OCI-LY3 (cell line): ENCODE measurements at regions not wholly inside any gene's neighbourhood (a gene's known extent, or its start where the extent isn't known, plus 50 kb on each side); places are given as distances from the start of the nearest gene placed in this dataset.

Experiments
- CTCF ChIP-seq: fragments of 200-600, 300-600 bp; sonication (generic); IDR thresholded peaks from 2 replicates; pipeline ENCODE4 v1.5.1; 2014; ENCODE audit warnings: antibody characterized with exemption, low read length, low read depth
- EZH2phosphoT487 ChIP-seq: fragments of 200-600 bp; shearing (Covaris generic); IDR thresholded peaks from 2 replicates; pipeline ENCODE4 v1.6.1; 2018; ENCODE audit warnings: antibody characterized with exemption, mixed run types, low read depth

GRCh38 chr14:84217066-84217465 lies 1312.9 kb upstream of the FLRT2 start:
- TF ChIP-seq CTCF (no peak), EZH2phosphoT487 (no peak)
